PC-3 (cell line): ENCODE measurements at regions not wholly inside any gene's neighbourhood (a gene's known extent, or its start where the extent isn't known, plus 50 kb on each side); places are given as distances from the start of the nearest gene placed in this dataset.

Experiments used
- ATAC-seq: fragments of 200-7000 bp; cut with Tn5 transposase; 2 replicates; pipeline ENCODE4 v1.9.1; 2020; ENCODE audit warnings: mild to moderate bottlenecking, moderate library complexity
- BruUV-seq: library from RNA; stranded (reverse); fragments of 400-500 nt; replicated peaks from 2 replicates; lab custom pipeline; 2021; lab: Mats Ljungman, UMichigan
- CTCF ChIA-PET: fragments of 300-600 bp; sonication (Branson Sonifier 250); formaldehyde crosslinking; loops from one replicate; lab custom pipeline; 2022; ENCODE audit warnings: antibody characterized with exemption; lab: Charles Lee
- POLR2A ChIA-PET: fragments of 300-600 bp; sonication (Branson Sonifier 250); formaldehyde crosslinking; loops from one replicate; lab custom pipeline; 2022; ENCODE audit warnings: antibody characterized with exemption; ENCODE audit not compliant: unreplicated experiment; lab: Charles Lee
- DNase-seq: peaks from one replicate; pipeline ENCODE4 v3.0.0-alpha.2; 2015
- H2AFZ ChIP-seq: fragments of 300-600 bp; sonication (generic); 2 replicates; pipeline ENCODE4 v1.6.0; 2016; ENCODE audit warnings: antibody characterized with exemption, low read length
- H3F3A ChIP-seq: fragments of 300-600 bp; sonication (generic); one replicate; pipeline ENCODE4 v1.6.0; 2017; ENCODE audit warnings: antibody characterized with exemption, low read length, control low read depth, mild to moderate bottlenecking; ENCODE audit not compliant: unreplicated experiment
- H3K27ac ChIP-seq: fragments of 300-600 bp; sonication (generic); 2 replicates; pipeline ENCODE4 v1.5.1; 2016; ENCODE audit warnings: mild to moderate bottlenecking, low read length
- H3K27me3 ChIP-seq: fragments of 300-600 bp; sonication (generic); 2 replicates; pipeline ENCODE4 v1.6.1; 2016; ENCODE audit warnings: low read length, mixed read lengths
- H3K36me3 ChIP-seq: fragments of 300-600 bp; sonication (generic); 2 replicates; pipeline ENCODE4 v1.6.1; 2016; ENCODE audit warnings: low read depth, mixed run types, low read length, mixed read lengths
- H3K4me1 ChIP-seq: fragments of 300-600 bp; sonication (generic); 2 replicates; pipeline ENCODE4 v1.5.1; 2016; ENCODE audit warnings: low read length; ENCODE audit not compliant: insufficient read depth
- H3K4me2 ChIP-seq: fragments of 300-600 bp; sonication (generic); 2 replicates; pipeline ENCODE4 v1.6.0; 2016; ENCODE audit warnings: low read length
- H3K4me3 ChIP-seq: fragments of 300-600 bp; sonication (generic); 2 replicates; pipeline ENCODE4 v1.5.1; 2016; ENCODE audit warnings: mild to moderate bottlenecking, low read length, mixed read lengths
- H3K79me2 ChIP-seq: fragments of 300-600 bp; sonication (generic); 2 replicates; pipeline ENCODE4 v1.6.1; 2017; ENCODE audit warnings: low read length, mixed read lengths
- H3K9ac ChIP-seq: fragments of 300-600 bp; sonication (generic); 2 replicates; pipeline ENCODE4 v1.6.0; 2016; ENCODE audit warnings: mild to moderate bottlenecking, low read length
- H3K9me2 ChIP-seq: fragments of 300-600 bp; sonication (generic); replicated peaks from 2 replicates; pipeline ENCODE4 v1.6.1; 2016; ENCODE audit warnings: mixed run types, low read length, mixed read lengths
- H3K9me3 ChIP-seq: fragments of 300-600 bp; sonication (generic); 2 replicates; pipeline ENCODE4 v1.6.1; 2016; ENCODE audit warnings: low read length, mixed read lengths
- H4K20me1 ChIP-seq: fragments of 300-600 bp; sonication (generic); 2 replicates; pipeline ENCODE4 v1.6.1; 2016; ENCODE audit warnings: low read length, mixed read lengths
- CTCF ChIP-seq: fragments of 300-600 bp; sonication (generic); conservative IDR thresholded peaks from 2 replicates; pipeline ENCODE4 v1.5.1; 2017; ENCODE audit warnings: antibody characterized with exemption, low read depth, mild to moderate bottlenecking, low read length
- EZH2 ChIP-seq: fragments of 300-600 bp; sonication (generic); IDR thresholded peaks from one replicate; pipeline ENCODE4 v1.6.1; 2017; ENCODE audit warnings: antibody characterized with exemption, mild to moderate bottlenecking, low read length; ENCODE audit not compliant: unreplicated experiment
- EZH2phosphoT487 ChIP-seq: fragments of 300-600 bp; sonication (generic); IDR thresholded peaks from 2 replicates; pipeline ENCODE4 v1.6.1; 2018; ENCODE audit warnings: mild to moderate bottlenecking, antibody characterized with exemption, low read length, borderline replicate concordance
- intact Hi-C: fragments of 100-400 bp; cut with micrococcal nuclease; formaldehyde crosslinking; loops from 2 replicates; pipeline ENCODE4 v1.9.0; 2023

- no TSS peak for BruUV-seq
- intact Hi-C loops = no loop called here
Measured at GRCh38 chr6:140062043-140063020, 687.9 kb upstream of the CITED2 start.

GRCh38 chr6:140061110-140062042, 686.9 kb upstream of the CITED2 start:
- POLR2A ChIA-PET = no interaction called here

More at GRCh38 chr6:140062043-140063020, 687.9 kb upstream of the CITED2 start:
- ATAC-seq = no peak
- Histone ChIP-seq H3K79me2 (no peaks in the 10 kb centered on the region), H3K4me3 (no peak overlapping the region), H3F3A (no peaks in the 10 kb centered on the region), H3K9me3 (no peaks in the 10 kb centered on the region), H4K20me1 (no peaks in the 10 kb centered on the region), H3K27me3 (no peaks in the 10 kb centered on the region), H2AFZ (no peak overlapping the region), H3K36me3 (no peaks in the 10 kb centered on the region), H3K4me2 (peak overlapping the region; percentile 34), H3K27ac (no peak overlapping the region), H3K9ac (no peak overlapping the region), H3K9me2 (no peaks in the 10 kb centered on the region), H3K4me1 (peaks cover 17% of the 10 kb centered on the region)
- CTCF ChIA-PET = no interaction called here
- POLR2A ChIA-PET = no interaction called here
- no peak for TF ChIP-seq EZH2phosphoT487
- TF ChIP-seq CTCF = no peak
- no peak for TF ChIP-seq EZH2
- DNase-seq = peak; percentile 66

More at GRCh38 chr6:140061110-140062042, 686.9 kb upstream of the CITED2 start:
- Histone ChIP-seq H3K4me3 (no peak overlapping the region), H3K4me2 (peak overlapping the region; percentile 34), H3K4me1 (peaks cover 17% of the 10 kb centered on the region), H2AFZ (no peak overlapping the region), H3F3A (no peaks in the 10 kb centered on the region), H3K36me3 (no peaks in the 10 kb centered on the region), H4K20me1 (no peaks in the 10 kb centered on the region), H3K79me2 (no peaks in the 10 kb centered on the region), H3K9me2 (no peaks in the 10 kb centered on the region), H3K9me3 (no peaks in the 10 kb centered on the region), H3K27me3 (no peaks in the 10 kb centered on the region), H3K27ac (no peak overlapping the region), H3K9ac (no peak overlapping the region)
- CTCF ChIA-PET = no interaction called here
- BruUV-seq = no TSS peak
- ATAC-seq = no peak
- DNase-seq = no peak
- intact Hi-C loops = no loop called here
- TF ChIP-seq EZH2 (no peak), EZH2phosphoT487 (no peak), CTCF (no peak)
